ENCODE measurements at regions not wholly inside any gene's neighbourhood (a gene's known extent, or its start where the extent isn't known, plus 50 kb on each side); places are given as distances from the start of the nearest gene placed in this dataset.
"Not testable (repeated sequence)": the region's sequence is repeated elsewhere in the genome, so short reads cannot be mapped to it uniquely, and the experiment has no call there.

DNA sequence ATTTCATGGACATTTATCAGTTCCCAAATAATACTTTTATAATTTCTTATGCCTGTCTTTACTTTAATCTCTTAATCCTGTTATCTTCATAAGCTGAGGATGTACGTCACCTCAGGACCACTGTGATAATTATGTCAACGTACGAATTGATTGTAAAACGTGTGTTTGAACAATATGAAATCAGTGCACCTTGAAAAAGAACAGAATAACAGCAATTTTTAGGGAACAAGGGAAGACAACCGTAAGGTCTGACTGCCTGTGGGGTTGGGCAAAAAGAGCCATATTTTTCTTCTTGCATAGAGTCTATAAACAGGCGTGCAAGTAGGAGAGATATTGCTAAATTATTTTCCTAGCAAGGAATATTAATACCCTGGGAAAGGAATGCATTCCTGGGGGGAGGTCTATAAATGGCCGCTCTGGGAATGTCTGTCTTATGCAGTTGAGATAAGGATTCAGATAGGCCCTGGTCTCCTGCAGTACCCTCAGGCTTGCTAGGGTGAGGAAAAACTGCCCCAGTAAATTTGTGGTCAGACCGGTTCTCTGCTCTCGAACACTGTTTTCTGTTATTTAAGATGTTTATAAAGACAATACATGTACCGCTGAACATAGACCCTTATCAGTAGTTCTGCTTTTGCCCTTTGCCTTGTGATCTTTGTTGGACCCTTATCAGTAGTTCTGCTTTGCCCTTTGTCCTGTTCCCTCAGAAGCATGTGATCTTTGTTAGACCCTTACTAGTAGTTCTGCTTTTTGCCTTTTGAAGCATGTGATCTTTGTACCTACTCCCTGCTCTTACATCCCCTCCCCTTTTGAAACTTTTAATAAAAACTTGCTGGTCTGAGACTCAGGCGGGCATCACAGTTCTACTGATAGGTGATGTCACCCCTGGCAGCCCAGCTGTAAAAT is 83.4 kb upstream of the SERBP1 start:
- TF ChIP-seq, protein P1, sequence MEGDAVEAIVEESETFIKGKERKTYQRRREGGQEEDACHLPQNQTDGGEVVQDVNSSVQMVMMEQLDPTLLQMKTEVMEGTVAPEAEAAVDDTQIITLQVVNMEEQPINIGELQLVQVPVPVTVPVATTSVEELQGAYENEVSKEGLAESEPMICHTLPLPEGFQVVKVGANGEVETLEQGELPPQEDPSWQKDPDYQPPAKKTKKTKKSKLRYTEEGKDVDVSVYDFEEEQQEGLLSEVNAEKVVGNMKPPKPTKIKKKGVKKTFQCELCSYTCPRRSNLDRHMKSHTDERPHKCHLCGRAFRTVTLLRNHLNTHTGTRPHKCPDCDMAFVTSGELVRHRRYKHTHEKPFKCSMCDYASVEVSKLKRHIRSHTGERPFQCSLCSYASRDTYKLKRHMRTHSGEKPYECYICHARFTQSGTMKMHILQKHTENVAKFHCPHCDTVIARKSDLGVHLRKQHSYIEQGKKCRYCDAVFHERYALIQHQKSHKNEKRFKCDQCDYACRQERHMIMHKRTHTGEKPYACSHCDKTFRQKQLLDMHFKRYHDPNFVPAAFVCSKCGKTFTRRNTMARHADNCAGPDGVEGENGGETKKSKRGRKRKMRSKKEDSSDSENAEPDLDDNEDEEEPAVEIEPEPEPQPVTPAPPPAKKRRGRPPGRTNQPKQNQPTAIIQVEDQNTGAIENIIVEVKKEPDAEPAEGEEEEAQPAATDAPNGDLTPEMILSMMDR (optimal IDR thresholded peaks at IDR 0.05 in 1 of 3, IDR thresholded peaks at IDR 0.05 in 1 of 3, conservative IDR thresholded peaks at IDR 0.05 in 1 of 3; ENCODE audit: extremely low read depth in 1 of 3, insufficient read depth in 2 of 3, low read length in 3 of 3) = not testable (repeated sequence)
- TF ChIP-seq EZH2 (IDR thresholded peaks at IDR 0.05; ENCODE audit: low read length) = not testable (repeated sequence)

Data from keratinocyte (primary cell).